H9 (cell line): ENCODE measurements at regions not wholly inside any gene's neighbourhood (a gene's known extent, or its start where the extent isn't known, plus 50 kb on each side); places are given as distances from the start of the nearest gene placed in this dataset.

ENCODE experiments used
- DNase-seq: peaks from one replicate; pipeline ENCODE4 v3.0.0-alpha.2; 2017
- H2AFZ ChIP-seq: one replicate; pipeline ENCODE4 v1.6.1; 2013; ENCODE audit warnings: mild to moderate bottlenecking, low read length, control low read depth, moderate library complexity
- H2AK5ac ChIP-seq: 2 replicates; pipeline ENCODE4 v1.6.1; 2013; ENCODE audit warnings: low read length, control low read depth, mixed read lengths; ENCODE audit not compliant: insufficient read length
- H2BK120ac ChIP-seq: one replicate; pipeline ENCODE4 v1.6.1; 2013; ENCODE audit warnings: low read depth, mild to moderate bottlenecking, low read length, control low read depth, inconsistent platforms; ENCODE audit not compliant: poor library complexity, severe bottlenecking
- H2BK12ac ChIP-seq: 2 replicates; pipeline ENCODE4 v1.6.1; 2013; ENCODE audit warnings: low read length, control low read depth, mixed read lengths, low read depth; ENCODE audit not compliant: insufficient read length
- H2BK15ac ChIP-seq: 2 replicates; pipeline ENCODE4 v1.6.1; 2013; ENCODE audit warnings: low read depth, low read length, control low read depth
- H2BK20ac ChIP-seq: one replicate; pipeline ENCODE4 v1.6.1; 2013; ENCODE audit warnings: low read depth, mild to moderate bottlenecking, low read length, control low read depth, inconsistent platforms; ENCODE audit not compliant: poor library complexity, severe bottlenecking
- H2BK5ac ChIP-seq: 2 replicates; pipeline ENCODE4 v1.6.1; 2013; ENCODE audit warnings: low read length, control low read depth, mixed read lengths; ENCODE audit not compliant: insufficient read length
- H3K14ac ChIP-seq: 2 replicates; pipeline ENCODE4 v1.6.1; 2013; ENCODE audit warnings: low read length, control low read depth; ENCODE audit not compliant: insufficient read depth
- H3K18ac ChIP-seq: 2 replicates; pipeline ENCODE4 v1.6.1; 2013; ENCODE audit warnings: low read depth, mild to moderate bottlenecking, mixed read lengths, low read length, control low read depth; ENCODE audit not compliant: insufficient read length
- H3K23ac ChIP-seq: 2 replicates; pipeline ENCODE4 v1.6.1; 2013; ENCODE audit warnings: low read length, control low read depth, mixed read lengths, low read depth; ENCODE audit not compliant: insufficient read length
- H3K23me2 ChIP-seq: 2 replicates; pipeline ENCODE4 v1.6.1; 2013; ENCODE audit warnings: low read depth, mild to moderate bottlenecking, mixed read lengths, low read length, control low read depth; ENCODE audit not compliant: insufficient read length, poor library complexity, severe bottlenecking
- H3K27ac ChIP-seq: 2 replicates; pipeline ENCODE4 v1.5.1; 2013; ENCODE audit warnings: low read length, control low read depth, mixed read lengths, low read depth; ENCODE audit not compliant: insufficient read length
- H3K27me3 ChIP-seq: 2 replicates; pipeline ENCODE4 v1.6.1; 2013; ENCODE audit warnings: low read length, control low read depth, inconsistent platforms; ENCODE audit not compliant: insufficient read depth
- H3K4ac ChIP-seq: 2 replicates; pipeline ENCODE4 v1.6.1; 2013; ENCODE audit warnings: low read depth, mild to moderate bottlenecking, control low read depth, inconsistent platforms, low read length, moderate library complexity
- H3K4me1 ChIP-seq: 2 replicates; pipeline ENCODE4 v1.6.1; 2013; ENCODE audit warnings: low read length, control low read depth, inconsistent platforms; ENCODE audit not compliant: insufficient read depth
- H3K4me2 ChIP-seq: 2 replicates; pipeline ENCODE4 v1.6.1; 2013; ENCODE audit warnings: low read length, control low read depth, mixed read lengths; ENCODE audit not compliant: insufficient read length, insufficient read depth
- H3K56ac ChIP-seq: 2 replicates; pipeline ENCODE4 v1.6.1; 2013; ENCODE audit warnings: low read depth, mild to moderate bottlenecking, mixed read lengths, low read length, control low read depth; ENCODE audit not compliant: insufficient read length
- H3K79me1 ChIP-seq: 2 replicates; pipeline ENCODE4 v1.6.1; 2013; ENCODE audit warnings: low read depth, mild to moderate bottlenecking, moderate library complexity, low read length, control low read depth, inconsistent platforms; ENCODE audit not compliant: insufficient read depth, poor library complexity, severe bottlenecking
- H3K79me2 ChIP-seq: 2 replicates; pipeline ENCODE4 v1.6.1; 2013; ENCODE audit warnings: low read length, control low read depth, inconsistent platforms; ENCODE audit not compliant: insufficient read depth
- H3K9ac ChIP-seq: 2 replicates; pipeline ENCODE4 v1.6.1; 2013; ENCODE audit warnings: low read length, control low read depth, mixed read lengths; ENCODE audit not compliant: insufficient read length; ENCODE audit errors: extremely low read depth
- H3K9me3 ChIP-seq: one replicate; pipeline ENCODE4 v1.6.1; 2013; ENCODE audit warnings: low read depth, low read length, inconsistent platforms; ENCODE audit not compliant: control insufficient read depth
- H3T11ph ChIP-seq: one replicate; pipeline ENCODE4 v1.6.1; 2013; ENCODE audit warnings: mild to moderate bottlenecking, low read length, control low read depth, inconsistent platforms
- H4K20me1 ChIP-seq: one replicate; pipeline ENCODE4 v1.6.1; 2013; ENCODE audit not compliant: control insufficient read depth, insufficient read length, insufficient read depth
- H4K5ac ChIP-seq: 2 replicates; pipeline ENCODE4 v1.6.1; 2013; ENCODE audit warnings: low read depth, mild to moderate bottlenecking, mixed read lengths, low read length, control low read depth; ENCODE audit not compliant: insufficient read length
- H4K8ac ChIP-seq: replicated peaks from 2 replicates; pipeline ENCODE4 v1.6.1; 2013; ENCODE audit warnings: low read length, control low read depth, mixed read lengths, low read depth; ENCODE audit not compliant: insufficient read length
- H4K91ac ChIP-seq: 2 replicates; pipeline ENCODE4 v1.6.1; 2013; ENCODE audit warnings: low read depth, mild to moderate bottlenecking, moderate library complexity, mixed read lengths, low read length, control low read depth; ENCODE audit not compliant: insufficient read length
- H3K27ac Mint-ChIP-seq, 3 experiments: 2 replicates in 2 of 3; 3 replicates in 1 of 3; pipeline ENCODE4 v1.8.0; 2020 to 2021; ENCODE audit warnings: mixed read lengths in 3 of 3, mild to moderate bottlenecking in 1 of 3, moderate library complexity in 1 of 3
- H3K27me3 Mint-ChIP-seq: 2 replicates; pipeline ENCODE4 v1.8.0; 2021; ENCODE audit warnings: low read depth, mild to moderate bottlenecking, moderate library complexity, mixed read lengths
- H3K36me3 Mint-ChIP-seq, 3 experiments: 2 replicates in 2 of 3; 3 replicates in 1 of 3; pipeline ENCODE4 v1.8.0; 2020 to 2021; ENCODE audit warnings: low read depth in 3 of 3, mixed read lengths in 3 of 3; ENCODE audit not compliant: insufficient read depth in 1 of 3
- H3K4me1 Mint-ChIP-seq, 2 experiments: 2 replicates each; pipeline ENCODE4 v1.8.0; 2020; ENCODE audit warnings: mixed read lengths in 2 of 2
- H3K4me3 Mint-ChIP-seq, 2 experiments: 2 replicates in 1 of 2; 3 replicates in 1 of 2; pipeline ENCODE4 v1.8.0; 2020 to 2021; ENCODE audit warnings: mild to moderate bottlenecking in 2 of 2, mixed read lengths in 2 of 2, moderate library complexity in 1 of 2
- H3K9me3 Mint-ChIP-seq, 2 experiments: 2 replicates in 1 of 2; 3 replicates in 1 of 2; pipeline ENCODE4 v1.8.0; 2020; ENCODE audit warnings: mild to moderate bottlenecking in 2 of 2, mixed read lengths in 2 of 2, moderate library complexity in 1 of 2
- TF ChIP-seq, protein P1 (sequence below): fragments of 200-600 bp; sonication (generic); conservative IDR thresholded peaks from 3 replicates; pipeline ENCODE4 v1.8.0; 2021; ENCODE audit warnings: antibody characterized with exemption, mild to moderate bottlenecking

- no peak overlapping the region for H3K14ac ChIP-seq
- Mint-ChIP-seq H3K9me3 (peaks cover 0 to 4% of the 10 kb centered on the region in 2 experiments; a peak in 3 of 5 replicates), H3K27me3 (no peaks in the 10 kb centered on the region), H3K27ac (no peak overlapping the region), H3K4me3 (no peak overlapping the region; a peak in 1 of 5 replicates), H3K36me3 (peaks cover 0 to 2% (median 0%) of the 10 kb centered on the region in 3 experiments; a peak in 1 of 7 replicates), H3K4me1 (peaks cover 6 to 7% of the 10 kb centered on the region in 2 experiments; a peak in 3 of 4 replicates)
- H3K4ac ChIP-seq: no peak overlapping the region
- H4K91ac ChIP-seq: no peak overlapping the region
- no peak overlapping the region for H2AFZ ChIP-seq
- no peaks in the 10 kb centered on the region for H3K79me2 ChIP-seq
- H3K18ac ChIP-seq: no peak overlapping the region
- no peak overlapping the region for H2BK5ac ChIP-seq
- H3K9ac ChIP-seq: no peak overlapping the region
- H3K4me2 ChIP-seq: no peak overlapping the region
- TF ChIP-seq, protein P1, sequence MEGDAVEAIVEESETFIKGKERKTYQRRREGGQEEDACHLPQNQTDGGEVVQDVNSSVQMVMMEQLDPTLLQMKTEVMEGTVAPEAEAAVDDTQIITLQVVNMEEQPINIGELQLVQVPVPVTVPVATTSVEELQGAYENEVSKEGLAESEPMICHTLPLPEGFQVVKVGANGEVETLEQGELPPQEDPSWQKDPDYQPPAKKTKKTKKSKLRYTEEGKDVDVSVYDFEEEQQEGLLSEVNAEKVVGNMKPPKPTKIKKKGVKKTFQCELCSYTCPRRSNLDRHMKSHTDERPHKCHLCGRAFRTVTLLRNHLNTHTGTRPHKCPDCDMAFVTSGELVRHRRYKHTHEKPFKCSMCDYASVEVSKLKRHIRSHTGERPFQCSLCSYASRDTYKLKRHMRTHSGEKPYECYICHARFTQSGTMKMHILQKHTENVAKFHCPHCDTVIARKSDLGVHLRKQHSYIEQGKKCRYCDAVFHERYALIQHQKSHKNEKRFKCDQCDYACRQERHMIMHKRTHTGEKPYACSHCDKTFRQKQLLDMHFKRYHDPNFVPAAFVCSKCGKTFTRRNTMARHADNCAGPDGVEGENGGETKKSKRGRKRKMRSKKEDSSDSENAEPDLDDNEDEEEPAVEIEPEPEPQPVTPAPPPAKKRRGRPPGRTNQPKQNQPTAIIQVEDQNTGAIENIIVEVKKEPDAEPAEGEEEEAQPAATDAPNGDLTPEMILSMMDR: no peak
- no peak overlapping the region for H3K23ac ChIP-seq
- no peak overlapping the region for H3K56ac ChIP-seq
- no peak for DNase-seq
- no peak overlapping the region for H2BK15ac ChIP-seq
- no peak overlapping the region for H4K5ac ChIP-seq
- peaks cover 5% of the 10 kb centered on the region for H3K9me3 ChIP-seq
- no peak overlapping the region for H2BK120ac ChIP-seq
- no peaks in the 10 kb centered on the region for H4K20me1 ChIP-seq
- H2BK20ac ChIP-seq: no peak overlapping the region
- H2BK12ac ChIP-seq: no peak overlapping the region
- no peaks in the 10 kb centered on the region for H3K79me1 ChIP-seq
- no peaks in the 10 kb centered on the region; the same call in 1 of the 2 replicates for H3K4me1 ChIP-seq
- no peak overlapping the region for H4K8ac ChIP-seq
- no peaks in the 10 kb centered on the region for H3K23me2 ChIP-seq
- H3K27ac ChIP-seq: no peak overlapping the region
- no peaks in the 10 kb centered on the region for H3K27me3 ChIP-seq
- H3T11ph ChIP-seq: no peak overlapping the region
- H2AK5ac ChIP-seq: no peak overlapping the region
These were observed 391.1 kb downstream of the IPO8 start for GRCh38 chr12:30304528-30304927.
